ENCODE measurements at regions not wholly inside any gene's neighbourhood (a gene's known extent, or its start where the extent isn't known, plus 50 kb on each side); places are given as distances from the start of the nearest gene placed in this dataset.

DNA sequence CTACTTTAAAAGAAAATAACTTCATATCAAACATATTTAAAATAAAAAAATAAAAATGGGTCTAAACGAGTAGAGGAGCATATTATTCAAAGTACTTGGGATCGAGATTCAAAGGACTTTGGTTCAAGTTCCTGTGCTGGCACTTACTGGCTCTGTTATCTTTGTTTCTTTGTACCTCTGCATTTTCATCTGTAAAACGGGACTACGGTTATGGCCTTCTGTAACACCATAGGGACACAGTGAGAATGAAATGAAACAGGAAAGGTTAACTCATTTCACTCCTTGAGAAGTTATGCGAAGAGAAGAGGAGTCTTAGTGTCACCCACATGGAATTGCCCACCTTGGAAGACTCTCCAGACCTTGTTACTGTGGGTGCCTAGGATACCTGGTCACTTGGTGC, 379.1 kb upstream of the CCL2 start:
- TF ChIP-seq YY1 (IDR thresholded peaks at IDR 0.05) (no peak), NR2F2 (IDR thresholded peaks at IDR 0.05) (no peak), GABPA (IDR thresholded peaks at IDR 0.05 in 1 of 2, conservative IDR thresholded peaks at IDR 0.05 in 1 of 2) (no peak), FOXA1 (IDR thresholded peaks at IDR 0.05) (no peak), JUND (IDR thresholded peaks at IDR 0.05) (no peak), RXRA (IDR thresholded peaks at IDR 0.05) (no peak), SP1 (IDR thresholded peaks at IDR 0.05) (no peak), TAF1 (conservative IDR thresholded peaks at IDR 0.05) (no peak), HNF4A (conservative IDR thresholded peaks at IDR 0.05) (no peak)
- TF ChIP-seq, protein P1, sequence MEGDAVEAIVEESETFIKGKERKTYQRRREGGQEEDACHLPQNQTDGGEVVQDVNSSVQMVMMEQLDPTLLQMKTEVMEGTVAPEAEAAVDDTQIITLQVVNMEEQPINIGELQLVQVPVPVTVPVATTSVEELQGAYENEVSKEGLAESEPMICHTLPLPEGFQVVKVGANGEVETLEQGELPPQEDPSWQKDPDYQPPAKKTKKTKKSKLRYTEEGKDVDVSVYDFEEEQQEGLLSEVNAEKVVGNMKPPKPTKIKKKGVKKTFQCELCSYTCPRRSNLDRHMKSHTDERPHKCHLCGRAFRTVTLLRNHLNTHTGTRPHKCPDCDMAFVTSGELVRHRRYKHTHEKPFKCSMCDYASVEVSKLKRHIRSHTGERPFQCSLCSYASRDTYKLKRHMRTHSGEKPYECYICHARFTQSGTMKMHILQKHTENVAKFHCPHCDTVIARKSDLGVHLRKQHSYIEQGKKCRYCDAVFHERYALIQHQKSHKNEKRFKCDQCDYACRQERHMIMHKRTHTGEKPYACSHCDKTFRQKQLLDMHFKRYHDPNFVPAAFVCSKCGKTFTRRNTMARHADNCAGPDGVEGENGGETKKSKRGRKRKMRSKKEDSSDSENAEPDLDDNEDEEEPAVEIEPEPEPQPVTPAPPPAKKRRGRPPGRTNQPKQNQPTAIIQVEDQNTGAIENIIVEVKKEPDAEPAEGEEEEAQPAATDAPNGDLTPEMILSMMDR (IDR thresholded peaks at IDR 0.05; ENCODE audit: low read depth, low read length, missing input control): no peak
- TF ChIP-seq, protein P2, sequence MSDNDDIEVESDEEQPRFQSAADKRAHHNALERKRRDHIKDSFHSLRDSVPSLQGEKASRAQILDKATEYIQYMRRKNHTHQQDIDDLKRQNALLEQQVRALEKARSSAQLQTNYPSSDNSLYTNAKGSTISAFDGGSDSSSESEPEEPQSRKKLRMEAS (IDR thresholded peaks at IDR 0.05): no peak
- TF ChIP-seq, protein P3, sequence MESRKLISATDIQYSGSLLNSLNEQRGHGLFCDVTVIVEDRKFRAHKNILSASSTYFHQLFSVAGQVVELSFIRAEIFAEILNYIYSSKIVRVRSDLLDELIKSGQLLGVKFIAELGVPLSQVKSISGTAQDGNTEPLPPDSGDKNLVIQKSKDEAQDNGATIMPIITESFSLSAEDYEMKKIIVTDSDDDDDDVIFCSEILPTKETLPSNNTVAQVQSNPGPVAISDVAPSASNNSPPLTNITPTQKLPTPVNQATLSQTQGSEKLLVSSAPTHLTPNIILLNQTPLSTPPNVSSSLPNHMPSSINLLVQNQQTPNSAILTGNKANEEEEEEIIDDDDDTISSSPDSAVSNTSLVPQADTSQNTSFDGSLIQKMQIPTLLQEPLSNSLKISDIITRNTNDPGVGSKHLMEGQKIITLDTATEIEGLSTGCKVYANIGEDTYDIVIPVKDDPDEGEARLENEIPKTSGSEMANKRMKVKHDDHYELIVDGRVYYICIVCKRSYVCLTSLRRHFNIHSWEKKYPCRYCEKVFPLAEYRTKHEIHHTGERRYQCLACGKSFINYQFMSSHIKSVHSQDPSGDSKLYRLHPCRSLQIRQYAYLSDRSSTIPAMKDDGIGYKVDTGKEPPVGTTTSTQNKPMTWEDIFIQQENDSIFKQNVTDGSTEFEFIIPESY (IDR thresholded peaks at IDR 0.05): no peak
- TF ChIP-seq, protein P4, sequence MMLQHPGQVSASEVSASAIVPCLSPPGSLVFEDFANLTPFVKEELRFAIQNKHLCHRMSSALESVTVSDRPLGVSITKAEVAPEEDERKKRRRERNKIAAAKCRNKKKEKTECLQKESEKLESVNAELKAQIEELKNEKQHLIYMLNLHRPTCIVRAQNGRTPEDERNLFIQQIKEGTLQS (IDR thresholded peaks at IDR 0.05): no peak
- TF ChIP-seq, protein P5, sequence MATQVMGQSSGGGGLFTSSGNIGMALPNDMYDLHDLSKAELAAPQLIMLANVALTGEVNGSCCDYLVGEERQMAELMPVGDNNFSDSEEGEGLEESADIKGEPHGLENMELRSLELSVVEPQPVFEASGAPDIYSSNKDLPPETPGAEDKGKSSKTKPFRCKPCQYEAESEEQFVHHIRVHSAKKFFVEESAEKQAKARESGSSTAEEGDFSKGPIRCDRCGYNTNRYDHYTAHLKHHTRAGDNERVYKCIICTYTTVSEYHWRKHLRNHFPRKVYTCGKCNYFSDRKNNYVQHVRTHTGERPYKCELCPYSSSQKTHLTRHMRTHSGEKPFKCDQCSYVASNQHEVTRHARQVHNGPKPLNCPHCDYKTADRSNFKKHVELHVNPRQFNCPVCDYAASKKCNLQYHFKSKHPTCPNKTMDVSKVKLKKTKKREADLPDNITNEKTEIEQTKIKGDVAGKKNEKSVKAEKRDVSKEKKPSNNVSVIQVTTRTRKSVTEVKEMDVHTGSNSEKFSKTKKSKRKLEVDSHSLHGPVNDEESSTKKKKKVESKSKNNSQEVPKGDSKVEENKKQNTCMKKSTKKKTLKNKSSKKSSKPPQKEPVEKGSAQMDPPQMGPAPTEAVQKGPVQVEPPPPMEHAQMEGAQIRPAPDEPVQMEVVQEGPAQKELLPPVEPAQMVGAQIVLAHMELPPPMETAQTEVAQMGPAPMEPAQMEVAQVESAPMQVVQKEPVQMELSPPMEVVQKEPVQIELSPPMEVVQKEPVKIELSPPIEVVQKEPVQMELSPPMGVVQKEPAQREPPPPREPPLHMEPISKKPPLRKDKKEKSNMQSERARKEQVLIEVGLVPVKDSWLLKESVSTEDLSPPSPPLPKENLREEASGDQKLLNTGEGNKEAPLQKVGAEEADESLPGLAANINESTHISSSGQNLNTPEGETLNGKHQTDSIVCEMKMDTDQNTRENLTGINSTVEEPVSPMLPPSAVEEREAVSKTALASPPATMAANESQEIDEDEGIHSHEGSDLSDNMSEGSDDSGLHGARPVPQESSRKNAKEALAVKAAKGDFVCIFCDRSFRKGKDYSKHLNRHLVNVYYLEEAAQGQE (IDR thresholded peaks at IDR 0.05): no peak

Data from liver (tissue), 3 donors.